Neural cell (in vitro differentiated cells): ENCODE measurements at regions not wholly inside any gene's neighbourhood (a gene's known extent, or its start where the extent isn't known, plus 50 kb on each side); places are given as distances from the start of the nearest gene placed in this dataset.

Experiments
- CTCF ChIP-seq: fragments of 450-650 bp; IDR thresholded peaks from 2 replicates; pipeline ENCODE4 v1.5.1; 2014; ENCODE audit warnings: antibody characterized with exemption, mild to moderate bottlenecking, moderate library complexity; ENCODE audit not compliant: poor library complexity, severe bottlenecking
- EP300 ChIP-seq: fragments of 450-650 bp; conservative IDR thresholded peaks from 2 replicates; pipeline ENCODE4 v1.6.1; 2014; ENCODE audit warnings: antibody characterized with exemption, mild to moderate bottlenecking, moderate library complexity; ENCODE audit not compliant: poor library complexity, severe bottlenecking
- POLR2AphosphoS5 ChIP-seq: IDR thresholded peaks from 2 replicates; pipeline ENCODE4 v1.6.1; 2012
- RAD21 ChIP-seq: fragments of 450-650 bp; conservative IDR thresholded peaks from 2 replicates; pipeline ENCODE4 v1.6.1; 2014; ENCODE audit warnings: antibody characterized with exemption, mild to moderate bottlenecking, moderate library complexity
- TAF1 ChIP-seq: IDR thresholded peaks from 2 replicates; pipeline ENCODE4 v1.6.1; 2012; ENCODE audit warnings: low read depth

GRCh38 chr3:64344721-64345207 lies 119.5 kb upstream of the PRICKLE2 start:
- no peak for TF ChIP-seq POLR2AphosphoS5
- no peak for TF ChIP-seq CTCF
- no peak for TF ChIP-seq RAD21
- TF ChIP-seq TAF1: no peak
- TF ChIP-seq EP300: no peak
